K562 (cell line): ENCODE measurements at regions not wholly inside any gene's neighbourhood (a gene's known extent, or its start where the extent isn't known, plus 50 kb on each side); places are given as distances from the start of the nearest gene placed in this dataset.

Source experiments
- BRF1 ChIP-seq: IDR thresholded peaks from 3 replicates; pipeline ENCODE4 v1.6.1; 2011; ENCODE audit warnings: borderline replicate concordance, mild to moderate bottlenecking; ENCODE audit not compliant: insufficient read length; ENCODE audit errors: extremely low read depth
- CREB1 ChIP-seq, 2 experiments: sonication (generic) in 1 of 2; formaldehyde crosslinking in 1 of 2; IDR thresholded peaks; 2 replicates each; pipeline versions ENCODE4 v1.6.1 to v1.8.0; 2012 to 2022; ENCODE audit warnings: inconsistent platforms in 1 of 2, mild to moderate bottlenecking in 1 of 2, missing genetic modification reagents in 1 of 2, moderate library complexity in 1 of 2
- NFIC ChIP-seq: fragments of 450-650 bp; IDR thresholded peaks from 2 replicates; pipeline ENCODE4 v1.6.1; 2017; ENCODE audit warnings: mild to moderate bottlenecking, inconsistent platforms
- POLR2A ChIP-seq: fragments of 450-650 bp; conservative IDR thresholded peaks from 2 replicates; pipeline ENCODE4 v1.6.1; 2016
- STAT5B ChIP-seq: fragments of 250-450 bp; sonication (Bioruptor Pico); IDR thresholded peaks from 2 replicates; pipeline ENCODE4 v1.8.0; 2021; ENCODE audit warnings: mild to moderate bottlenecking, inconsistent platforms
- TGIF2 ChIP-seq: sonication (generic); formaldehyde crosslinking; IDR thresholded peaks from 2 replicates; pipeline ENCODE4 v1.8.1; 2022; ENCODE audit warnings: mild to moderate bottlenecking, missing genetic modification reagents, moderate library complexity
- TF ChIP-seq, protein P1 (sequence below): fragments of 200-600 bp; sonication (generic); IDR thresholded peaks from one replicate; pipeline ENCODE4 v1.6.1; 2012; ENCODE audit warnings: mild to moderate bottlenecking, low read depth, low read length, inconsistent platforms
- TF ChIP-seq, protein P2 (sequence below), 3 experiments: IDR thresholded peaks in 2 of 3; conservative IDR thresholded peaks in 1 of 3; 2 replicates each; pipeline ENCODE4 v1.5.1; 2011 to 2012; ENCODE audit warnings: low read length in 3 of 3, mild to moderate bottlenecking in 3 of 3, control low read depth in 2 of 3, improper control_type of control experiment in 1 of 3, inconsistent platforms in 1 of 3, low read depth in 1 of 3, mixed read lengths in 1 of 3, moderate library complexity in 1 of 3; ENCODE audit not compliant: insufficient read depth in 2 of 3

DNA sequence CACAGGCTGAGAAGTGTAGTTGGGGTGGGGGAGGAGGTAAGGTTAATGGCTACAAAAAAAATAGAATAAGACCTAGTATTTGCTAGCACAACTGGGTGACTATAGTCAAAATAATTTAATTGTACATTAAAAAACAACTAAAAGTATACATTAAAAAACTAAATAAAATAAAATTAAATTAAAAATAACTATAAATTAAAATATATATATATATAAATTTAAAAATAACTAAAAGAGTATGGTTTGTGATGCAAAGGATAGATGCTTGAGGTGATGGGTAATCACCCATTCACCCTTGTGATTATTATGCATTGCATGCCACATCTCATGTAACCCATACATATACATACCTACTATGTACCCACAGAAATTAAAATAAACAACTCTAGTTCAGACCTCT lies 762.5 kb downstream of the SORCS1 start:
- TF ChIP-seq TGIF2 (CRISPR knock-in tag) (no peak), BRF1 (no peak), NFIC (no peak), STAT5B (no peak), POLR2A (no peak), CREB1 (IDR thresholded peaks at IDR 0.05) (no peak), CREB1 (CRISPR knock-in tag; IDR thresholded peaks at IDR 0.05) (no peak)
- TF ChIP-seq, protein P1, sequence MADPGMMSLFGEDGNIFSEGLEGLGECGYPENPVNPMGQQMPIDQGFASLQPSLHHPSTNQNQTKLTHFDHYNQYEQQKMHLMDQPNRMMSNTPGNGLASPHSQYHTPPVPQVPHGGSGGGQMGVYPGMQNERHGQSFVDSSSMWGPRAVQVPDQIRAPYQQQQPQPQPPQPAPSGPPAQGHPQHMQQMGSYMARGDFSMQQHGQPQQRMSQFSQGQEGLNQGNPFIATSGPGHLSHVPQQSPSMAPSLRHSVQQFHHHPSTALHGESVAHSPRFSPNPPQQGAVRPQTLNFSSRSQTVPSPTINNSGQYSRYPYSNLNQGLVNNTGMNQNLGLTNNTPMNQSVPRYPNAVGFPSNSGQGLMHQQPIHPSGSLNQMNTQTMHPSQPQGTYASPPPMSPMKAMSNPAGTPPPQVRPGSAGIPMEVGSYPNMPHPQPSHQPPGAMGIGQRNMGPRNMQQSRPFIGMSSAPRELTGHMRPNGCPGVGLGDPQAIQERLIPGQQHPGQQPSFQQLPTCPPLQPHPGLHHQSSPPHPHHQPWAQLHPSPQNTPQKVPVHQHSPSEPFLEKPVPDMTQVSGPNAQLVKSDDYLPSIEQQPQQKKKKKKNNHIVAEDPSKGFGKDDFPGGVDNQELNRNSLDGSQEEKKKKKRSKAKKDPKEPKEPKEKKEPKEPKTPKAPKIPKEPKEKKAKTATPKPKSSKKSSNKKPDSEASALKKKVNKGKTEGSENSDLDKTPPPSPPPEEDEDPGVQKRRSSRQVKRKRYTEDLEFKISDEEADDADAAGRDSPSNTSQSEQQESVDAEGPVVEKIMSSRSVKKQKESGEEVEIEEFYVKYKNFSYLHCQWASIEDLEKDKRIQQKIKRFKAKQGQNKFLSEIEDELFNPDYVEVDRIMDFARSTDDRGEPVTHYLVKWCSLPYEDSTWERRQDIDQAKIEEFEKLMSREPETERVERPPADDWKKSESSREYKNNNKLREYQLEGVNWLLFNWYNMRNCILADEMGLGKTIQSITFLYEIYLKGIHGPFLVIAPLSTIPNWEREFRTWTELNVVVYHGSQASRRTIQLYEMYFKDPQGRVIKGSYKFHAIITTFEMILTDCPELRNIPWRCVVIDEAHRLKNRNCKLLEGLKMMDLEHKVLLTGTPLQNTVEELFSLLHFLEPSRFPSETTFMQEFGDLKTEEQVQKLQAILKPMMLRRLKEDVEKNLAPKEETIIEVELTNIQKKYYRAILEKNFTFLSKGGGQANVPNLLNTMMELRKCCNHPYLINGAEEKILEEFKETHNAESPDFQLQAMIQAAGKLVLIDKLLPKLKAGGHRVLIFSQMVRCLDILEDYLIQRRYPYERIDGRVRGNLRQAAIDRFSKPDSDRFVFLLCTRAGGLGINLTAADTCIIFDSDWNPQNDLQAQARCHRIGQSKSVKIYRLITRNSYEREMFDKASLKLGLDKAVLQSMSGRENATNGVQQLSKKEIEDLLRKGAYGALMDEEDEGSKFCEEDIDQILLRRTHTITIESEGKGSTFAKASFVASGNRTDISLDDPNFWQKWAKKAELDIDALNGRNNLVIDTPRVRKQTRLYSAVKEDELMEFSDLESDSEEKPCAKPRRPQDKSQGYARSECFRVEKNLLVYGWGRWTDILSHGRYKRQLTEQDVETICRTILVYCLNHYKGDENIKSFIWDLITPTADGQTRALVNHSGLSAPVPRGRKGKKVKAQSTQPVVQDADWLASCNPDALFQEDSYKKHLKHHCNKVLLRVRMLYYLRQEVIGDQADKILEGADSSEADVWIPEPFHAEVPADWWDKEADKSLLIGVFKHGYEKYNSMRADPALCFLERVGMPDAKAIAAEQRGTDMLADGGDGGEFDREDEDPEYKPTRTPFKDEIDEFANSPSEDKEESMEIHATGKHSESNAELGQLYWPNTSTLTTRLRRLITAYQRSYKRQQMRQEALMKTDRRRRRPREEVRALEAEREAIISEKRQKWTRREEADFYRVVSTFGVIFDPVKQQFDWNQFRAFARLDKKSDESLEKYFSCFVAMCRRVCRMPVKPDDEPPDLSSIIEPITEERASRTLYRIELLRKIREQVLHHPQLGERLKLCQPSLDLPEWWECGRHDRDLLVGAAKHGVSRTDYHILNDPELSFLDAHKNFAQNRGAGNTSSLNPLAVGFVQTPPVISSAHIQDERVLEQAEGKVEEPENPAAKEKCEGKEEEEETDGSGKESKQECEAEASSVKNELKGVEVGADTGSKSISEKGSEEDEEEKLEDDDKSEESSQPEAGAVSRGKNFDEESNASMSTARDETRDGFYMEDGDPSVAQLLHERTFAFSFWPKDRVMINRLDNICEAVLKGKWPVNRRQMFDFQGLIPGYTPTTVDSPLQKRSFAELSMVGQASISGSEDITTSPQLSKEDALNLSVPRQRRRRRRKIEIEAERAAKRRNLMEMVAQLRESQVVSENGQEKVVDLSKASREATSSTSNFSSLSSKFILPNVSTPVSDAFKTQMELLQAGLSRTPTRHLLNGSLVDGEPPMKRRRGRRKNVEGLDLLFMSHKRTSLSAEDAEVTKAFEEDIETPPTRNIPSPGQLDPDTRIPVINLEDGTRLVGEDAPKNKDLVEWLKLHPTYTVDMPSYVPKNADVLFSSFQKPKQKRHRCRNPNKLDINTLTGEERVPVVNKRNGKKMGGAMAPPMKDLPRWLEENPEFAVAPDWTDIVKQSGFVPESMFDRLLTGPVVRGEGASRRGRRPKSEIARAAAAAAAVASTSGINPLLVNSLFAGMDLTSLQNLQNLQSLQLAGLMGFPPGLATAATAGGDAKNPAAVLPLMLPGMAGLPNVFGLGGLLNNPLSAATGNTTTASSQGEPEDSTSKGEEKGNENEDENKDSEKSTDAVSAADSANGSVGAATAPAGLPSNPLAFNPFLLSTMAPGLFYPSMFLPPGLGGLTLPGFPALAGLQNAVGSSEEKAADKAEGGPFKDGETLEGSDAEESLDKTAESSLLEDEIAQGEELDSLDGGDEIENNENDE = no peak
- TF ChIP-seq, protein P2, sequence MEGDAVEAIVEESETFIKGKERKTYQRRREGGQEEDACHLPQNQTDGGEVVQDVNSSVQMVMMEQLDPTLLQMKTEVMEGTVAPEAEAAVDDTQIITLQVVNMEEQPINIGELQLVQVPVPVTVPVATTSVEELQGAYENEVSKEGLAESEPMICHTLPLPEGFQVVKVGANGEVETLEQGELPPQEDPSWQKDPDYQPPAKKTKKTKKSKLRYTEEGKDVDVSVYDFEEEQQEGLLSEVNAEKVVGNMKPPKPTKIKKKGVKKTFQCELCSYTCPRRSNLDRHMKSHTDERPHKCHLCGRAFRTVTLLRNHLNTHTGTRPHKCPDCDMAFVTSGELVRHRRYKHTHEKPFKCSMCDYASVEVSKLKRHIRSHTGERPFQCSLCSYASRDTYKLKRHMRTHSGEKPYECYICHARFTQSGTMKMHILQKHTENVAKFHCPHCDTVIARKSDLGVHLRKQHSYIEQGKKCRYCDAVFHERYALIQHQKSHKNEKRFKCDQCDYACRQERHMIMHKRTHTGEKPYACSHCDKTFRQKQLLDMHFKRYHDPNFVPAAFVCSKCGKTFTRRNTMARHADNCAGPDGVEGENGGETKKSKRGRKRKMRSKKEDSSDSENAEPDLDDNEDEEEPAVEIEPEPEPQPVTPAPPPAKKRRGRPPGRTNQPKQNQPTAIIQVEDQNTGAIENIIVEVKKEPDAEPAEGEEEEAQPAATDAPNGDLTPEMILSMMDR (IDR thresholded peaks at IDR 0.05 in 2 of 3, conservative IDR thresholded peaks at IDR 0.05 in 1 of 3; ENCODE audit: insufficient read depth in 2 of 3, low read depth in 1 of 3, low read length in 3 of 3) = no peak
